Mesendoderm (in vitro differentiated cells): ENCODE measurements at regions not wholly inside any gene's neighbourhood (a gene's known extent, or its start where the extent isn't known, plus 50 kb on each side); places are given as distances from the start of the nearest gene placed in this dataset.

ENCODE experiments used
- DNase-seq: peaks from one replicate; pipeline ENCODE4 v3.0.0; 2013
- H2AK5ac ChIP-seq: 2 replicates; pipeline ENCODE4 v1.6.1; 2013; ENCODE audit warnings: low read length, inconsistent platforms
- H2BK120ac ChIP-seq: 2 replicates; pipeline ENCODE4 v1.6.1; 2013; ENCODE audit warnings: low read depth, mild to moderate bottlenecking, low read length, moderate library complexity, mixed read lengths
- H2BK15ac ChIP-seq: replicated peaks from 2 replicates; pipeline ENCODE4 v1.6.1; 2013; ENCODE audit warnings: low read depth, mild to moderate bottlenecking, moderate library complexity
- H2BK5ac ChIP-seq: 2 replicates; pipeline ENCODE4 v1.6.1; 2013; ENCODE audit warnings: low read length, inconsistent platforms
- H3K18ac ChIP-seq: 2 replicates; pipeline ENCODE4 v1.6.1; 2013; ENCODE audit warnings: mild to moderate bottlenecking, low read length, mixed read lengths
- H3K23ac ChIP-seq: one replicate; pipeline ENCODE4 v1.6.1; 2013; ENCODE audit warnings: low read length
- H3K27ac ChIP-seq: 2 replicates; pipeline ENCODE4 v1.5.1; 2013; ENCODE audit warnings: low read depth, mild to moderate bottlenecking, inconsistent platforms, low read length, moderate library complexity
- H3K27me3 ChIP-seq: 2 replicates; pipeline ENCODE4 v1.6.1; 2013; ENCODE audit warnings: low read length, control low read depth, mild to moderate bottlenecking, inconsistent platforms; ENCODE audit not compliant: insufficient read depth, poor library complexity
- H3K36me3 ChIP-seq: 2 replicates; pipeline ENCODE4 v1.6.1; 2013; ENCODE audit warnings: low read length, inconsistent platforms; ENCODE audit not compliant: control insufficient read depth, insufficient read depth
- H3K4ac ChIP-seq: one replicate; pipeline ENCODE4 v1.6.1; 2013; ENCODE audit warnings: low read depth, mild to moderate bottlenecking, low read length, moderate library complexity
- H3K4me1 ChIP-seq: 2 replicates; pipeline ENCODE4 v1.6.1; 2013; ENCODE audit warnings: low read depth, low read length, inconsistent platforms; ENCODE audit not compliant: control insufficient read depth
- H3K4me2 ChIP-seq: 2 replicates; pipeline ENCODE4 v1.6.1; 2013; ENCODE audit warnings: low read length
- H3K4me3 ChIP-seq: 2 replicates; pipeline ENCODE4 v1.5.1; 2013; ENCODE audit warnings: mild to moderate bottlenecking, low read length
- H3K56ac ChIP-seq: one replicate; pipeline ENCODE4 v1.6.1; 2013; ENCODE audit warnings: low read length
- H3K79me1 ChIP-seq: 2 replicates; pipeline ENCODE4 v1.6.1; 2013; ENCODE audit warnings: low read length, inconsistent platforms
- H3K79me2 ChIP-seq: 2 replicates; pipeline ENCODE4 v1.6.1; 2013; ENCODE audit warnings: mild to moderate bottlenecking, low read length; ENCODE audit not compliant: control insufficient read depth, insufficient read depth
- H3K9ac ChIP-seq: 2 replicates; pipeline ENCODE4 v1.6.1; 2013; ENCODE audit warnings: low read length, inconsistent platforms
- H4K5ac ChIP-seq: one replicate; pipeline ENCODE4 v1.6.1; 2013; ENCODE audit warnings: low read length
- H4K8ac ChIP-seq: one replicate; pipeline ENCODE4 v1.6.1; 2013; ENCODE audit warnings: low read depth, mild to moderate bottlenecking, control low read depth, low read length, moderate library complexity
- WGBS: extraction: QIAGEN DNeasy Blood & Tissue Kit; methylation state at CpG from one replicate; pipeline ENCODE4 v1.1.7; 2013; ENCODE audit warnings: low lambda C conversion rate, missing lambda C conversion rate; ENCODE audit not compliant: insufficient coverage; ENCODE audit errors: extremely low coverage; 5-methylcytosine and 5-hydroxymethylcytosine counted together

DNA sequence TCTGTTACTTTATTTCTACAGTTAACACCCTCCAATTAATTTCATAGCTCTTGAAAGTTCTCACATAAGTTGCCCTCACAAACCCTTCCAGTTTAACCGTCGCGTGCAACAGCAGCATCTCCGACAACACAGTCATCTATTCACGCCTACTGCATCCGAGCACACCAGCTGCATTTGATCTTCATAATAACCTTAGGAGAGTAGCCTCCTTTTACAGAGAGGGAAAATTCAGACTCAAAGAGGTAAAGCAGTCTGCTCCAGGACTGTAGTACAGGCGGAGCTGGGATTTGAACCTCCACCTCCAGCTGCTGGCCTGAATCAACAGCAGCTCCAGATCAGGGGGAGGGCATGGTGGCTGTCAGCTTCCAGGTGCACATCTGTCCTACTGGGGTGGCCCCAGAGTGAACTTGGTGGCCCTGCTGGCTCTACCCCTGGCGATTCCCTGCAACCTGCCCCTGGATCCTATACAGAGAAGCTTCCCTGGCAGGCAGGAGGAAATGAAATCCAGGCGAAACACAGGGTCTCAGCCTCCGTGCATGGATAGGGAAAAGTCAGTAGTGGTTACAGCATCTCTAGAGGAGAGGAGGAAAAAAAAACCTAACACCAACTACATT, 71.6 kb upstream of the UNC5A start:
- Histone ChIP-seq H3K4me1 (peaks cover 8% of the 10 kb centered on the region), H2BK5ac (no peak overlapping the region), H3K27ac (no peak overlapping the region), H3K23ac (no peak overlapping the region), H3K27me3 (no peaks in the 10 kb centered on the region), H3K18ac (no peak overlapping the region), H2BK15ac (no peak overlapping the region), H4K5ac (no peak overlapping the region), H4K8ac (no peak overlapping the region), H3K4me3 (no peak overlapping the region), H2BK120ac (no peak overlapping the region), H3K4ac (no peak overlapping the region), H2AK5ac (no peak overlapping the region), H3K79me1 (no peaks in the 10 kb centered on the region), H3K36me3 (no peaks in the 10 kb centered on the region), H3K79me2 (no peaks in the 10 kb centered on the region), H3K56ac (peak overlapping the region; percentile 17), H3K4me2 (no peak overlapping the region), H3K9ac (no peak overlapping the region)
- no peak for DNase-seq
- WGBS: no CpG with 5 or more reads among the region's 10 CpGs

DNA sequence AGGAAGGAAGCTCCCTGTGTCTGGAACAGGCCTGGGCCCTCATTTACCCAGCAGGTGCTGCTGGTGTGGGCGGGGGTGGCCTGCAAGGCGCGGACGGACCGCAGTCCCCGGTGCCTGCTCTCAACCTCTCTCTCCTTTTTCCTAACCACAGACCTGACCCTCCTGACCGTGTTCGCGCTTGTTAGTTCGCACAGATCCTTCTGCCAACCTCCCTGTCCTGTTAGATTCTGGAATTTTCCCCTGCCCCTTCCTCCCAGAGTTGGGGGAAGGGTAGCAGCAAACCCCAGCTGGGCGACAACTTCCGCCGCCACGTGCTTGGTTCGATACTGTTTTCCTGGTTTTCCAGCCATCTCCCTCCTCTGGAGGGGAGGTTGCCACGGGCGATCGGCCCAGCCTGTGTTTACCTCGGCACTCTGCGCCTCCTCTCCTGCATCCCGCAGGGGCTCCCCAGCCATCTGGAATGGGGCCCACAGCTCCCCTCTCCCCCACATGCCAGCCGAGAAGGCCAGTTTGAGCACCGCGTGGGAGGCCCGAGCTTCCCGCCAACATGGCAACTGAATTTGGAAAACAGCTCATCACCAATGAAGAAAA, 70.8 kb upstream of the UNC5A start:
- WGBS: no CpG with 5 or more reads among the region's 26 CpGs

DNA sequence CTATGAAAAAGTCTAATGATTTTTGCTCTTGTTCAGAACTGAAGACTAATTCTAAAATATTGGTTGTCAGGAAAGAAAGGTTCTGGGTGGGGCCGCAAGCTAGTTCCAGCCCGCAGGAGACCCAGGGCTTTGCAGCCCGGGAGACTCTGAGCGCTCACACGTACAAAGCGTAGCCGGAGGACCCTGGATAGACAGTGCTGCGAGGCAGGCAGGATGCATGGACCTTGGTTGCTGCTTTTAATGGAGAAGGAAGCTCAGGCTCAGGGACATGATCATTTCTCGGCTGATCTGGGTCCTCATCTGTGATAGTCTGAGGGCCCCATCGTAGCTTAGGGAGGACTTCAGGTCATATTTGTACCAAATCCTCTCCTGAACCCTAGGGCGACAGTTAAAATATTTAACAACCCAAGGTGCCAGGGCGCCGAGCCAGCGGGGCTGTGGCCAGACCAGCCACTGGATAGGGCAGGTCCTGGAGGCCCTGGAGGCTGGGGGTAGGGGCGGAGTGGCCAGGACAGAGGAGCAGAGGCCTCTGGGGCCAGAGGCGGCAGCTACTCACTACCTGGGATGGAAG, 70.1 kb upstream of the UNC5A start:
- Histone ChIP-seq H3K4me1 (peaks cover 12% of the 10 kb centered on the region), H3K27ac (no peak overlapping the region), H4K8ac (no peak overlapping the region), H3K56ac (no peak overlapping the region), H3K4ac (no peak overlapping the region), H3K79me2 (no peaks in the 10 kb centered on the region), H2BK120ac (no peak overlapping the region), H3K4me2 (no peak overlapping the region), H2BK5ac (no peak overlapping the region), H2BK15ac (no peak overlapping the region), H3K27me3 (no peaks in the 10 kb centered on the region), H3K79me1 (no peaks in the 10 kb centered on the region), H3K4me3 (no peak overlapping the region), H3K9ac (no peak overlapping the region), H2AK5ac (no peak overlapping the region), H3K18ac (no peak overlapping the region), H3K23ac (no peak overlapping the region), H4K5ac (no peak overlapping the region), H3K36me3 (no peaks in the 10 kb centered on the region)
- DNase-seq: no peak
- WGBS: no CpG with 5 or more reads among the region's 16 CpGs

More for the DNA sequence above, 70.8 kb upstream of the UNC5A start:
- H3K4me1 ChIP-seq: peaks cover 12% of the 10 kb centered on the region
- H2BK15ac ChIP-seq: no peak overlapping the region
- H3K27me3 ChIP-seq: no peaks in the 10 kb centered on the region
- H4K8ac ChIP-seq: no peak overlapping the region
- H3K56ac ChIP-seq: peak overlapping the region; percentile 29
- no peak overlapping the region for H3K4me3 ChIP-seq
- no peaks in the 10 kb centered on the region for H3K79me2 ChIP-seq
- H3K9ac ChIP-seq: no peak overlapping the region
- H3K23ac ChIP-seq: peak overlapping the region; percentile 56
- no peak overlapping the region for H2BK5ac ChIP-seq
- H3K79me1 ChIP-seq: no peaks in the 10 kb centered on the region
- no peak overlapping the region for H3K18ac ChIP-seq
- H3K36me3 ChIP-seq: no peaks in the 10 kb centered on the region
- H2BK120ac ChIP-seq: no peak overlapping the region
- H4K5ac ChIP-seq: no peak overlapping the region
- no peak overlapping the region for H2AK5ac ChIP-seq
- no peak overlapping the region for H3K4ac ChIP-seq
- H3K4me2 ChIP-seq: no peak overlapping the region
- DNase-seq: peak; percentile 63
- no peak overlapping the region for H3K27ac ChIP-seq

DNA sequence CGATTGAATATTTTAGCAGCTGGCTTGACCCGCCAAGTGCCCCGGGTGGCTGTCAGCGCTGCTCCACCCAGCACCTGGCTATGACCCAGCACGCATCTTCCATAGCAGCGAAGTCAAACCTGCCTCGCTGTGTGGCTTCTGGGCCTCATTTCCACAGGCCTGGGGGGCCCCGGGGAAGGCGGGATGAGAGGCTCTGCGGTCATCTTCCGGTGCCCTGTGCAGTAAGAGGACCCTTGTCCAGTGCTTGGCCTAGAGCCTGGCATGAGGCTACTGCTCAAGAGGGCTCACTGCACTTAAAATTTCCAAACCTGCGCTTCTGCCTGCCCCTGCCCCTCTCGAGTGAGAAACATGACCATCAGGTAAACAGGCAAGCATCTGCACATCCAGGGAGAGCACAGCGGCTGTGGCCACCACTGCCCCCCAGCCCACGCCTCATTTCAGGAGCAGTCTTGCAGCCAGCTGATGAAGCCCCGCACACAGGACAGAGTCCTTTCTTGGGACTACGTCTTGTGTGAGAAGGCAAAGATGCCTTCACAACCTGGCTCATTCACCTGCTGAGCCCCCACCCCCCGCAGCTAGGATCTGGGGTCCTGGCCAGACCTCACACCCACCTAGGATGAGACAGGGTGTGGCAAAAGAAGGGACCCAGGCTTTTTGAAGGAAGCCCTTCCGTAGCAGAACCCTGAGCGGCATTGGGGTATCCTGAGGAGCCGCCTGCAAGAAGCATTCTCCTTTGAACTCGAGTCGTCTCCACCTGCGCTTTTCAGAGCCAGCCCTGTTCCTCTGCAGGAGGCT, 69.5 kb upstream of the UNC5A start:
- Histone ChIP-seq H2BK5ac (no peak overlapping the region), H2AK5ac (no peak overlapping the region), H3K4ac (no peak overlapping the region), H3K18ac (no peak overlapping the region), H3K23ac (no peak overlapping the region), H2BK120ac (no peak overlapping the region), H3K4me3 (no peak overlapping the region), H3K79me2 (no peaks in the 10 kb centered on the region), H4K5ac (no peak overlapping the region), H4K8ac (no peak overlapping the region), H3K56ac (no peak overlapping the region), H3K27ac (no peak overlapping the region), H3K36me3 (no peaks in the 10 kb centered on the region), H3K4me1 (peaks cover 12% of the 10 kb centered on the region), H3K4me2 (no peak overlapping the region), H3K9ac (no peak overlapping the region), H3K79me1 (no peaks in the 10 kb centered on the region), H2BK15ac (no peak overlapping the region), H3K27me3 (no peaks in the 10 kb centered on the region)
- no peak for DNase-seq
- WGBS: no CpG with 5 or more reads among the region's 24 CpGs

DNA sequence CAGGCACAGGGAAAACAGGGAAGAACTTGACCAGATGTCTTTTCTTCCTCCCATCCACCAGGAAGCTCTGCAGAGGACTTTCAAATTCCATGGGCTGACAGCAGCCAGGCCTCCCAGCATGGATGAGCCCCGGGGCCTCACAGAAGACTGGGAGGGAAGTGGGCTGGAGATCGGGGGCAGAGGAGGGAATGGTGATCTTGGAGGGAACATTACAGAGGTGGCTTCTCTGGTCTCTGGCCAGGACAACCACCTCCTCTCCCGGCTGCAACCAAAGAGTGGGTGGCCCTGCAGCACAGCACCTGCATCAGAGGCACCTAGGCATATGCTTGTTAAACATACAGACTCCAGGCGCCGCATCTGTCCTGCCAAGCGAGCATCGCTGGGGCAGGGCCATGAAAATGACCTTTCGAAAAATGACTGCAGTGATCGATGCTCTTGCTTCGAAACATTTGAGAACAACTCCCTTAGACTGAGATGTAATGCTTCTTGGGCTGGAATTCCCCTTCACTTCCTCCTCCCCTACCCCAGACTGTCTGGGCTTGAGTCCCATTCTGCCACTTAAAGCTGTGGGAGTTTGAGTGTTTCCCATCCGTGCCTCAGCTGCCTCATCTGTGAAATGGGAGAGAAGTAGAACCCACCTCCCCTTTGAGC, 68.7 kb upstream of the UNC5A start:
- H3K18ac ChIP-seq: no peak overlapping the region
- WGBS: no CpG with 5 or more reads among the region's 11 CpGs
- H3K9ac ChIP-seq: no peak overlapping the region
- no peak overlapping the region for H3K23ac ChIP-seq
- no peak overlapping the region for H2AK5ac ChIP-seq
- no peak overlapping the region for H3K4me2 ChIP-seq
- no peak overlapping the region for H2BK5ac ChIP-seq
- no peaks in the 10 kb centered on the region for H3K36me3 ChIP-seq
- no peak overlapping the region for H2BK15ac ChIP-seq
- no peak overlapping the region for H4K5ac ChIP-seq
- H3K79me2 ChIP-seq: no peaks in the 10 kb centered on the region
- peaks cover 15% of the 10 kb centered on the region for H3K4me1 ChIP-seq
- no peak overlapping the region for H3K56ac ChIP-seq
- H3K4ac ChIP-seq: no peak overlapping the region
- no peaks in the 10 kb centered on the region for H3K27me3 ChIP-seq
- DNase-seq: no peak
- H3K4me3 ChIP-seq: no peak overlapping the region
- no peaks in the 10 kb centered on the region for H3K79me1 ChIP-seq
- no peak overlapping the region for H2BK120ac ChIP-seq
- no peak overlapping the region for H4K8ac ChIP-seq
- no peak overlapping the region for H3K27ac ChIP-seq
